OCI-LY1 (cell line): ENCODE measurements at regions not wholly inside any gene's neighbourhood (a gene's known extent, or its start where the extent isn't known, plus 50 kb on each side); places are given as distances from the start of the nearest gene placed in this dataset.

Source experiments
- H2AFZ ChIP-seq: fragments of 200-600 bp; sonication (generic), shearing (Covaris generic); 2 replicates; pipeline ENCODE4 v1.6.0; 2014; ENCODE audit warnings: antibody characterized with exemption, mild to moderate bottlenecking, low read length
- H3F3A ChIP-seq: fragments of 200-600 bp; sonication (generic), shearing (Covaris generic); 2 replicates; pipeline ENCODE4 v1.6.0; 2014; ENCODE audit warnings: mild to moderate bottlenecking, antibody characterized with exemption, low read length, moderate library complexity; ENCODE audit not compliant: insufficient read depth
- H3K27ac ChIP-seq: fragments of 200-600 bp; sonication (generic); 2 replicates; pipeline ENCODE4 v1.5.1; 2014; ENCODE audit warnings: low read length, mixed run types, mild to moderate bottlenecking, low read depth; ENCODE audit not compliant: poor library complexity, severe bottlenecking
- H3K27me3 ChIP-seq: fragments of 200-600 bp; sonication (generic); 2 replicates; pipeline ENCODE4 v1.6.0; 2014; ENCODE audit warnings: antibody characterized with exemption, mild to moderate bottlenecking, low read length, moderate library complexity; ENCODE audit not compliant: insufficient read depth
- H3K36me3 ChIP-seq: fragments of 200-600 bp; sonication (generic); 2 replicates; pipeline ENCODE4 v1.6.1; 2014; ENCODE audit warnings: mild to moderate bottlenecking, antibody characterized with exemption, low read length, moderate library complexity, mixed read lengths; ENCODE audit not compliant: insufficient read depth
- H3K4me1 ChIP-seq: fragments of 200-600 bp; sonication (generic); 2 replicates; pipeline ENCODE4 v1.5.1; 2014; ENCODE audit warnings: mild to moderate bottlenecking, low read length, moderate library complexity; ENCODE audit not compliant: insufficient read depth, severe bottlenecking
- H3K4me2 ChIP-seq: fragments of 200-600 bp; sonication (generic), shearing (Covaris generic); 2 replicates; pipeline ENCODE4 v1.6.1; 2014; ENCODE audit warnings: low read length
- H3K4me3 ChIP-seq: fragments of 200-600 bp; sonication (generic); 2 replicates; pipeline ENCODE4 v1.5.1; 2014; ENCODE audit warnings: low read length, low read depth, mild to moderate bottlenecking, mixed read lengths; ENCODE audit not compliant: poor library complexity, severe bottlenecking
- H3K79me2 ChIP-seq: fragments of 200-600 bp; shearing (Covaris generic); 2 replicates; pipeline ENCODE4 v1.6.1; 2016; ENCODE audit warnings: mixed run types, low read length, mixed read lengths; ENCODE audit not compliant: insufficient read depth
- H3K9ac ChIP-seq: fragments of 200-600 bp; sonication (generic), shearing (Covaris generic); 2 replicates; pipeline ENCODE4 v1.6.1; 2014; ENCODE audit warnings: mild to moderate bottlenecking, low read length, mixed read lengths
- H3K9me2 ChIP-seq: fragments of 200-600 bp; sonication (generic), shearing (Covaris generic); 2 replicates; pipeline ENCODE4 v1.6.1; 2014; ENCODE audit warnings: low read depth, mild to moderate bottlenecking, low read length, mixed read lengths
- H3K9me3 ChIP-seq: fragments of 200-600 bp; shearing (Covaris generic); 2 replicates; pipeline ENCODE4 v1.6.1; 2014; ENCODE audit warnings: low read length, mixed read lengths
- H4K20me1 ChIP-seq: fragments of 200-600 bp; sonication (generic), shearing (Covaris generic); 2 replicates; pipeline ENCODE4 v1.6.0; 2016; ENCODE audit warnings: mild to moderate bottlenecking, low read length; ENCODE audit not compliant: insufficient read depth
- EZH2 ChIP-seq: fragments of 200-600 bp; sonication (generic), shearing (Covaris generic); IDR thresholded peaks from 2 replicates; pipeline ENCODE4 v1.8.0; 2017; ENCODE audit warnings: borderline replicate concordance, mixed run types, mild to moderate bottlenecking, antibody characterized with exemption, low read length, moderate library complexity, mixed read lengths
- TF ChIP-seq, protein P1 (sequence below): fragments of 200-600 bp; sonication (generic), shearing (Covaris generic); IDR thresholded peaks from 2 replicates; pipeline ENCODE4 v1.5.1; 2017; ENCODE audit warnings: mild to moderate bottlenecking, antibody characterized with exemption, low read length, moderate library complexity, mixed read lengths

DNA sequence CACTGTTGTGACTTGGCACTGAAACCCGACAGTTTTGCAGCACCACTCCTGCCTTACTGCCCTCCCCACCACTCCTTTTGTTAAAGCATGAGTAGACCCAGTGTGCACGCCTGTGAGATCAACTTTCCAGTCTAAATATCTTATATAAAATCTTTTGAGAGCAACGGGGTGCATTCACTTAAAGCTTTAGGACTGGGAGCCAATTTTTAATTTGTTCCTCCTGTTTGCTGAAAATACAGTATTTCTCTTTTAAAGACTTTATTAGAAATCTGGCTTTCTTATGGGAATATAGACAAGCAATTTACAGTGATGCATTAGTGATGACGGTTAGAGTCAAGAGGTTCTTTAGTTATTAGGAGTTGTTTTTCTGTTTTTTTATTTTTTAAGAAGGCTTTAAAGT, 397.5 kb downstream of the TMEM167A start:
- TF ChIP-seq EZH2 = no peak
- TF ChIP-seq, protein P1, sequence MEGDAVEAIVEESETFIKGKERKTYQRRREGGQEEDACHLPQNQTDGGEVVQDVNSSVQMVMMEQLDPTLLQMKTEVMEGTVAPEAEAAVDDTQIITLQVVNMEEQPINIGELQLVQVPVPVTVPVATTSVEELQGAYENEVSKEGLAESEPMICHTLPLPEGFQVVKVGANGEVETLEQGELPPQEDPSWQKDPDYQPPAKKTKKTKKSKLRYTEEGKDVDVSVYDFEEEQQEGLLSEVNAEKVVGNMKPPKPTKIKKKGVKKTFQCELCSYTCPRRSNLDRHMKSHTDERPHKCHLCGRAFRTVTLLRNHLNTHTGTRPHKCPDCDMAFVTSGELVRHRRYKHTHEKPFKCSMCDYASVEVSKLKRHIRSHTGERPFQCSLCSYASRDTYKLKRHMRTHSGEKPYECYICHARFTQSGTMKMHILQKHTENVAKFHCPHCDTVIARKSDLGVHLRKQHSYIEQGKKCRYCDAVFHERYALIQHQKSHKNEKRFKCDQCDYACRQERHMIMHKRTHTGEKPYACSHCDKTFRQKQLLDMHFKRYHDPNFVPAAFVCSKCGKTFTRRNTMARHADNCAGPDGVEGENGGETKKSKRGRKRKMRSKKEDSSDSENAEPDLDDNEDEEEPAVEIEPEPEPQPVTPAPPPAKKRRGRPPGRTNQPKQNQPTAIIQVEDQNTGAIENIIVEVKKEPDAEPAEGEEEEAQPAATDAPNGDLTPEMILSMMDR = no peak
- H3K4me3 ChIP-seq = no peak overlapping the region

DNA sequence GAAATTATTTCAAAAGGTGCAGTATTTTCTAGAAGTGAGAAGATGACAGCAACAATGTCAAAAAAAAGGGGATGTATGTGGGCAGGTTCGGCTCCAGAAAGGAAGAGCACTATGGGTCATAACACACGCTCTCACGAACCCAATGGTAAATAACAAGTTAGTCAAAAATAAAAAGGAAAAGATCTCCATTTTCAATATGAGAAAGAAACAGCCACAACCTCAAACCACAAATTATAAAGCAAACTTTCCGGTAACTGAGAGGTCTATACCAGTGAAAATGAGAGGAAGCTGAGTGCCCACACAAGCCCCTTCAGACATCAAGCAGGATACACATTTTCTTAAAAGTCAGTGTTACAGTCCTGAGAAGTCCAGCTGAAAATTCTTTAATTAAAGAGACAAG, 398.5 kb upstream of the RPS23 start:
- Histone ChIP-seq H3K9ac (no peak overlapping the region), H3K4me2 (no peak overlapping the region), H3K4me1 (no peaks in the 10 kb centered on the region), H3K9me2 (no peaks in the 10 kb centered on the region), H3K36me3 (no peaks in the 10 kb centered on the region), H4K20me1 (no peaks in the 10 kb centered on the region), H3K9me3 (no peaks in the 10 kb centered on the region), H3K4me3 (no peak overlapping the region), H2AFZ (no peak overlapping the region), H3K79me2 (no peaks in the 10 kb centered on the region), H3K27ac (no peak overlapping the region), H3F3A (no peaks in the 10 kb centered on the region), H3K27me3 (no peaks in the 10 kb centered on the region)
- TF ChIP-seq, protein P1 = no peak
- TF ChIP-seq EZH2 = no peak

More for the DNA sequence above, 397.5 kb downstream of the TMEM167A start:
- H4K20me1 ChIP-seq = no peaks in the 10 kb centered on the region
- H3K27me3 ChIP-seq = no peaks in the 10 kb centered on the region
- no peaks in the 10 kb centered on the region for H3K9me3 ChIP-seq
- H3K36me3 ChIP-seq = no peaks in the 10 kb centered on the region
- H3K9me2 ChIP-seq = no peaks in the 10 kb centered on the region
- H3K9ac ChIP-seq = no peak overlapping the region
- no peaks in the 10 kb centered on the region for H3K79me2 ChIP-seq
- H3K27ac ChIP-seq = no peak overlapping the region
- no peaks in the 10 kb centered on the region for H3K4me1 ChIP-seq
- H3K4me2 ChIP-seq = no peak overlapping the region
- H3F3A ChIP-seq = no peaks in the 10 kb centered on the region
- H2AFZ ChIP-seq = no peak overlapping the region

- Histone ChIP-seq H3K4me2 (no peak overlapping the region), H3K79me2 (no peaks in the 10 kb centered on the region), H3K4me3 (no peak overlapping the region), H3K4me1 (no peaks in the 10 kb centered on the region), H3F3A (no peaks in the 10 kb centered on the region), H3K27ac (no peak overlapping the region), H3K9me3 (no peaks in the 10 kb centered on the region), H3K9ac (no peak overlapping the region), H3K9me2 (no peaks in the 10 kb centered on the region), H4K20me1 (no peaks in the 10 kb centered on the region), H3K27me3 (no peaks in the 10 kb centered on the region), H3K36me3 (no peaks in the 10 kb centered on the region), H2AFZ (no peak overlapping the region)
- TF ChIP-seq, protein P1 = no peak
- TF ChIP-seq EZH2 = no peak
These were observed 396.5 kb upstream of the RPS23 start for GRCh38 chr5:82674671-82675070.
